Naive thymus-derived CD8-positive, alpha-beta T cell (primary cell): ENCODE measurements at regions not wholly inside any gene's neighbourhood (a gene's known extent, or its start where the extent isn't known, plus 50 kb on each side); places are given as distances from the start of the nearest gene placed in this dataset.

Experiments
- ATAC-seq, 2 donors: fragments of 150-1000 bp; cut with Tn5 transposase in 1 of 2; sonication (Bioruptor Pico), chemical (Tn5 transposase) in 1 of 2; 1 replicate in 1 of 2; 2 replicates in 1 of 2; pipeline ENCODE4 v1.10.0; 2021; ENCODE audit warnings: mild to moderate bottlenecking in 2 of 2, moderate library complexity in 2 of 2
- POLR2A ChIA-PET: fragments of 350-600 bp; sonication (Branson Sonifier 250); formaldehyde crosslinking; loops from one replicate; lab custom pipeline; 2021; ENCODE audit warnings: antibody characterized with exemption; lab: Charles Lee
- DNase-seq, 10 donors: peaks; one replicate each; pipeline versions ENCODE4 v3.0.0 to v3.0.0-alpha.2; 2020 to 2022
- H3K27ac Mint-ChIP-seq, 10 donors: one replicate each; pipeline ENCODE4 v1.8.0; 2020 to 2022; ENCODE audit warnings: mild to moderate bottlenecking in 10 of 10, mixed read lengths in 10 of 10, moderate library complexity in 4 of 10, inconsistent platforms in 1 of 10
- H3K27me3 Mint-ChIP-seq, 5 donors: one replicate each; pipeline ENCODE4 v1.8.0; 2021 to 2022; ENCODE audit warnings: mixed read lengths in 5 of 5
- H3K36me3 Mint-ChIP-seq, 3 donors: one replicate each; pipeline ENCODE4 v1.8.0; 2020 to 2022; ENCODE audit warnings: mixed read lengths in 3 of 3, mild to moderate bottlenecking in 2 of 3, inconsistent platforms in 1 of 3
- H3K4me1 Mint-ChIP-seq, 4 donors: one replicate each; pipeline ENCODE4 v1.8.0; 2021 to 2022; ENCODE audit warnings: mixed read lengths in 4 of 4
- H3K4me3 Mint-ChIP-seq, 10 donors: one replicate each; pipeline ENCODE4 v1.8.0; 2020 to 2022; ENCODE audit warnings: mild to moderate bottlenecking in 10 of 10, mixed read lengths in 10 of 10, moderate library complexity in 6 of 10, inconsistent platforms in 1 of 10
- H3K9me3 Mint-ChIP-seq, 9 donors: one replicate each; pipeline ENCODE4 v1.8.0; 2020 to 2022; ENCODE audit warnings: mixed read lengths in 9 of 9, mild to moderate bottlenecking in 3 of 9, inconsistent platforms in 1 of 9, moderate library complexity in 1 of 9

- peaks cover 0 to 8% (median 4%) of the 10 kb centered on the region in 9 donors for H3K9me3 Mint-ChIP-seq
- peaks cover 0 to 9% (median 3%) of the 10 kb centered on the region in 5 donors for H3K27me3 Mint-ChIP-seq
- ATAC-seq (no peak), DNase-seq (no peak)
- no peak overlapping the region for H3K27ac Mint-ChIP-seq
- H3K36me3 Mint-ChIP-seq, result peaks cover 0 to 12% (median 0%) of the 10 kb centered on the region in 3 donors
- no peaks in the 10 kb centered on the region for H3K4me1 Mint-ChIP-seq
- POLR2A ChIA-PET, result no interaction called here
- H3K4me3 Mint-ChIP-seq, result no peak overlapping the region
Observed at GRCh38 chr13:80284290-80284689, 56.6 kb downstream of the SPRY2 start.

- POLR2A ChIA-PET, result no interaction called here
- peaks cover 0 to 2% (median 0%) of the 10 kb centered on the region in 4 donors for H3K4me1 Mint-ChIP-seq
- no peak overlapping the region for H3K27ac Mint-ChIP-seq
- peaks cover 0 to 6% (median 2%) of the 10 kb centered on the region in 9 donors for H3K9me3 Mint-ChIP-seq
- peaks cover 0 to 3% (median 0%) of the 10 kb centered on the region in 3 donors for H3K36me3 Mint-ChIP-seq
- peaks cover 0 to 12% (median 4%) of the 10 kb centered on the region in 5 donors for H3K27me3 Mint-ChIP-seq
- H3K4me3 Mint-ChIP-seq, result no peak overlapping the region
- ATAC-seq, result no peak
- no peak for DNase-seq
Observed at GRCh38 chr13:80278706-80279105, 62.2 kb downstream of the SPRY2 start.

DNA sequence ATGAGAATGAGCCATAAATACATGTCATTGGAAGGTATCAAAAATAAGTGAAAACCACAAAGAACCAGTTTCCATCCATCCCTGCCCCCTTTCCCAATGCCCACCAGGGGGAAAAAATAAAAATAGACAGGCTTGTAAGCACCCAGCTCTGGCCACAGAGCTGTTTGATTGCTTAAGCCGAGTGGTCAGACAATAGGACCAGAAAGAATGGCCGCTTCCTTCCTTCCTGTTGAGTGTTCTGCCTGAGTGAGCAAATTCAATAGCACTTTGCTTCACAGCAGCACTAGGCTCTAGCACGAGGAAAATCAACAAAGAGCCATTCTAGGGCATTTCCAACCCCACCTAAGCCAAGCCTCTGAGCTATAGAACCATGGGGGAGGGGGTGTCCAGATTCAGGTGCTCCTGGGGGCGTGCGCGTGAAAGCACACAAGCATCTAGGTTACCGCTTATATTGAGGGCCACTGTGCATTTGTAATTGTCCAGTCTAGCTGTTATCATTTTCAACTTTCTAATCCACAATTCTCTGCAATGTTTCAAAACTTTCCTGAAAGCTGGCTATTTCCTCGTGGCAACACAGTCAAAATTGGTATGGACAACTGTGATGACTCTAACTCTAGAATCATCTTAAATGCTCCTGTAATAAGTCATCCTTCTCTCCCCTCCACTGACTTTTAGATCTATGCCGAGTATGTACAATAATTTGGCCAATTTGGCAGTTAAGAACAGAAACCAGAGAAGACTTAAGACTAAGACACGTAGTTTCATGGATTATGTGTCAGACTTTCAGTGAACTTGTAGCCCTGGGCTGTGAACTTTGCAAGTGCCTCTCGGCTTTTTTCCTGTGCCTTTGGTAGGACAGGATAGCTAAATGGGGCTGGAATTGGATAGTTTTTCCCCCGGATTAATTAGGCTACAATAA, 64.3 kb downstream of the SPRY2 start:
- DNase-seq (no peak), ATAC-seq (no peak)
- H3K36me3 Mint-ChIP-seq, result no peaks in the 10 kb centered on the region
- no peak overlapping the region for H3K27ac Mint-ChIP-seq
- H3K4me3 Mint-ChIP-seq, result no peak overlapping the region
- POLR2A ChIA-PET, result no interaction called here
- peaks cover 0 to 4% (median 0%) of the 10 kb centered on the region in 9 donors for H3K9me3 Mint-ChIP-seq
- peaks cover 0 to 7% (median 1%) of the 10 kb centered on the region in 5 donors for H3K27me3 Mint-ChIP-seq
- peaks cover 0 to 2% (median 0%) of the 10 kb centered on the region in 4 donors for H3K4me1 Mint-ChIP-seq

DNA sequence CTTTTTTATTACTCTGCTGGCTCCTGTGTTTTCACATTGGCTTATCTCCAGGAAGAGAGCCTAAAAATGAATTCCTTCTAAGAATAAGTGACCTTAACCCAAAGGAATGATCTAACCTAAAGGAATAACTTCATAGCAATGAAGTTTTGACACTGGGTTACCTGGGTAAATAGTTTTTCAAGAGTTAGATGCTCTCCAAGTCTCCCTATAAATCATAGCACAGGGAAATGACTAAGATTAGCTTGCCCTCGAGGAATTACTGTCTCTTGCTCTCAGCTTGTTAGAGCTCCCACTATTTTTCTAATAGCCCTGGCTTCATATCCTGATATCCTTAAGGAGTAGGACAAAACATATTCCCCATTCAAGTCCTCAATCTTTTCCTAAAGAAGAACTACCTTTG, 66.3 kb downstream of the SPRY2 start:
- peaks cover 0 to 2% (median 0%) of the 10 kb centered on the region in 4 donors for H3K4me1 Mint-ChIP-seq
- H3K27ac Mint-ChIP-seq, result no peak overlapping the region
- no peak for ATAC-seq
- no peak overlapping the region for H3K4me3 Mint-ChIP-seq
- no peaks in the 10 kb centered on the region for H3K36me3 Mint-ChIP-seq
- peaks cover 0 to 4% (median 0%) of the 10 kb centered on the region in 9 donors for H3K9me3 Mint-ChIP-seq
- DNase-seq, result no peak
- POLR2A ChIA-PET, result no interaction called here
- peaks cover 0 to 7% (median 1%) of the 10 kb centered on the region in 5 donors for H3K27me3 Mint-ChIP-seq

- ATAC-seq (no peak), DNase-seq (no peak)
- no peak overlapping the region for H3K4me3 Mint-ChIP-seq
- peaks cover 0 to 7% (median 1%) of the 10 kb centered on the region in 5 donors for H3K27me3 Mint-ChIP-seq
- peaks cover 0 to 4% (median 0%) of the 10 kb centered on the region in 9 donors for H3K9me3 Mint-ChIP-seq
- no peaks in the 10 kb centered on the region for H3K36me3 Mint-ChIP-seq
- POLR2A ChIA-PET, result no interaction called here
- peaks cover 0 to 2% (median 0%) of the 10 kb centered on the region in 4 donors for H3K4me1 Mint-ChIP-seq
- H3K27ac Mint-ChIP-seq, result no peak overlapping the region
Observed at GRCh38 chr13:80273718-80274117, 67.2 kb downstream of the SPRY2 start.

GRCh38 chr13:80265348-80265747, 75.6 kb downstream of the SPRY2 start:
- Mint-ChIP-seq H3K27ac (no peak overlapping the region), H3K9me3 (peaks cover 0 to 19% (median 6%) of the 10 kb centered on the region in 9 donors), H3K27me3 (peaks cover 0 to 17% (median 4%) of the 10 kb centered on the region in 5 donors), H3K36me3 (no peaks in the 10 kb centered on the region), H3K4me3 (no peak overlapping the region), H3K4me1 (no peaks in the 10 kb centered on the region)
- DNase-seq (no peak), ATAC-seq (no peak)
- POLR2A ChIA-PET, result no interaction called here

- H3K27ac Mint-ChIP-seq, result no peak overlapping the region
- DNase-seq (no peak), ATAC-seq (no peak)
- POLR2A ChIA-PET, result no interaction called here
- H3K4me3 Mint-ChIP-seq, result no peak overlapping the region
- H3K36me3 Mint-ChIP-seq, result no peaks in the 10 kb centered on the region
- peaks cover 0 to 17% (median 4%) of the 10 kb centered on the region in 5 donors for H3K27me3 Mint-ChIP-seq
- no peaks in the 10 kb centered on the region for H3K4me1 Mint-ChIP-seq
- peaks cover 0 to 19% (median 6%) of the 10 kb centered on the region in 9 donors for H3K9me3 Mint-ChIP-seq
Observed at GRCh38 chr13:80263745-80264513, 77.0 kb downstream of the SPRY2 start.

DNA sequence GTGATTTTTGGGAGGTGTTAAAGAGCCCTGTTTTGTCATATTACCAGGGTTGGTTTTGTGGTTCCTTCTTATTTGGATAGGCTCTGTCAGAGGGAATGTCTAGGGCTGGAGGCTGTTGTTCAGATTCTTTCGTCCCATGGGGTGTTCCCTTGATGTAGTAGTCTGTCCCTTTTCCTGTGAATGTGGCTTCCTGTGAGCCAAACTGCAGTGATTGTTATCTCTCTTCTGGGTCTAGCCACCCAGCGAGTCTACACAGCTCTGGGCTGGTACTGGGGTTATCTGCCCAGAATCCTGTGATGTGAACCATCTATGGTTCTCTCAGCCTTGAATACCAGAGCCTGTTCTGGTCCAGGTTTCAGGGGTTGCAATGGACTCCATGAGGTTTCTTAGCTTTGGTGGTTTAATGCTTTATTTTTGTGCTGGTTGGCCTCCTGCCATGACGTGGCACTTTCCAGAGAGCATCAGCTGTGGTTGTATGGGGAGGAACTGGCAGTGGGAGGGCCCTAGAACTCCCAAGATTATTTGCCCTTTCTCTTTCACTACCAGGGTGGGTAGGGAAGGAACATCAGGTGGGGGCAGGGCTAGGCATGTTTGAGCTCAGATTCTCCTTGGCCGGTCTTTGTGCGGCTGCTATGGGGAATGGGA, 78.8 kb downstream of the SPRY2 start:
- H3K27ac Mint-ChIP-seq, result no peak overlapping the region
- H3K27me3 Mint-ChIP-seq, result peaks cover 0 to 17% (median 4%) of the 10 kb centered on the region in 5 donors
- H3K9me3 Mint-ChIP-seq, result peaks cover 0 to 19% (median 6%) of the 10 kb centered on the region in 9 donors
- H3K4me3 Mint-ChIP-seq, result no peak overlapping the region
- no peak for DNase-seq
- POLR2A ChIA-PET, result no interaction called here
- no peaks in the 10 kb centered on the region for H3K36me3 Mint-ChIP-seq
- ATAC-seq, result no peak
- H3K4me1 Mint-ChIP-seq, result no peaks in the 10 kb centered on the region

DNA sequence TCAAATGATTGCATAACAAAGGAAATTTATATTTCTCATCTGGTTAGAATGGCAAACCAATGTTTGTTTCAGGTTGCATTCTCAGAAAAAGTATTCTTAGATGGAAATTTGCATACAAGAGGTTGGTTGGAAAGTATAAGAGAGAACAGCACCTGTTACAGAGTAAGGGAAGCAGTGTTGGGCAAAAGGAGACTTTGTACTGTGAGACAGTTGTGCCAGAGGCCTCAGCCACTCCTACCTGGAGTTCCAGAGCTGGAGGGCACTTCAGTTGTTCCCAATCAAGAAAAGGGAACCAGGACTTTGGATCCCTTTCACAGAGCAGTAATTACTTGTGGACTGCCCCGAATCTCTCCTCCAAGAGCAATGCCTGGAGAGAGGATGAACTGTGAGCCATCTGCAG, 81.8 kb downstream of the SPRY2 start:
- Mint-ChIP-seq H3K4me3 (no peak overlapping the region), H3K27me3 (peaks cover 0 to 15% (median 3%) of the 10 kb centered on the region in 5 donors), H3K9me3 (peaks cover 0 to 16% (median 4%) of the 10 kb centered on the region in 9 donors), H3K4me1 (no peaks in the 10 kb centered on the region), H3K27ac (no peak overlapping the region), H3K36me3 (no peaks in the 10 kb centered on the region)
- POLR2A ChIA-PET, result no interaction called here
- DNase-seq (no peak), ATAC-seq (no peak)

- POLR2A ChIA-PET, result no interaction called here
- H3K27ac Mint-ChIP-seq, result no peak overlapping the region
- H3K4me1 Mint-ChIP-seq, result no peaks in the 10 kb centered on the region
- no peak overlapping the region for H3K4me3 Mint-ChIP-seq
- H3K9me3 Mint-ChIP-seq, result peaks cover 0 to 3% (median 0%) of the 10 kb centered on the region in 9 donors
- H3K36me3 Mint-ChIP-seq, result no peaks in the 10 kb centered on the region
- DNase-seq (no peak), ATAC-seq (no peak)
- H3K27me3 Mint-ChIP-seq, result peaks cover 0 to 5% (median 0%) of the 10 kb centered on the region in 5 donors
Observed at GRCh38 chr13:80256352-80256932, 84.5 kb downstream of the SPRY2 start.

GRCh38 chr13:80255946-80256345, 85.0 kb downstream of the SPRY2 start:
- DNase-seq, result no peak
- Mint-ChIP-seq H3K4me1 (no peaks in the 10 kb centered on the region), H3K27me3 (peaks cover 0 to 5% (median 0%) of the 10 kb centered on the region in 5 donors), H3K9me3 (peaks cover 0 to 3% (median 0%) of the 10 kb centered on the region in 9 donors), H3K36me3 (no peaks in the 10 kb centered on the region), H3K4me3 (no peak overlapping the region), H3K27ac (no peak overlapping the region)
- POLR2A ChIA-PET, result no interaction called here
- ATAC-seq, result no peak

DNA sequence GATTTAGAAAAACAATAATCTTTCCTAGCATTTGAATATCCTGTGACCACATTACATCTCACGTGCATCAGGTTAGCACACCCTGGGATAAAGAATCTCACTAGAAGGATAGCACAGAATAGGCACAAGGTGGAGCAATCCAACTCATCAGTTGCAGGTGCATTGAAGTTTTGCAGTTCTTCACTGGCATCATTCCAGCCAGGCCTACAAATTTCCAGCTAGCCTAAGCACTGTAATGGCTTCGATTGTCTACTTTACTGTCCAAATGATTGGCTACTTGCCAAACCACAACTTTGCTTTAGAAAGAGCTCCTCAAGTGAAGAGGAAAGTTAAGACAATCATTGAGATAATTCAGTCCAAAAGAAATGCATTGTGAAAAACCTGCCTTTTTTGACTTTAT, 89.5 kb downstream of the SPRY2 start:
- H3K4me3 Mint-ChIP-seq, result no peak overlapping the region
- POLR2A ChIA-PET, result no interaction called here
- DNase-seq (no peak), ATAC-seq (no peak)
- H3K36me3 Mint-ChIP-seq, result no peaks in the 10 kb centered on the region
- no peak overlapping the region for H3K27ac Mint-ChIP-seq
- peaks cover 0 to 5% (median 0%) of the 10 kb centered on the region in 5 donors for H3K27me3 Mint-ChIP-seq
- H3K4me1 Mint-ChIP-seq, result no peaks in the 10 kb centered on the region
- peaks cover 0 to 10% (median 0%) of the 10 kb centered on the region in 9 donors for H3K9me3 Mint-ChIP-seq
